ENCODE measurements at regions not wholly inside any gene's neighbourhood (a gene's known extent, or its start where the extent isn't known, plus 50 kb on each side); places are given as distances from the start of the nearest gene placed in this dataset.

DNA sequence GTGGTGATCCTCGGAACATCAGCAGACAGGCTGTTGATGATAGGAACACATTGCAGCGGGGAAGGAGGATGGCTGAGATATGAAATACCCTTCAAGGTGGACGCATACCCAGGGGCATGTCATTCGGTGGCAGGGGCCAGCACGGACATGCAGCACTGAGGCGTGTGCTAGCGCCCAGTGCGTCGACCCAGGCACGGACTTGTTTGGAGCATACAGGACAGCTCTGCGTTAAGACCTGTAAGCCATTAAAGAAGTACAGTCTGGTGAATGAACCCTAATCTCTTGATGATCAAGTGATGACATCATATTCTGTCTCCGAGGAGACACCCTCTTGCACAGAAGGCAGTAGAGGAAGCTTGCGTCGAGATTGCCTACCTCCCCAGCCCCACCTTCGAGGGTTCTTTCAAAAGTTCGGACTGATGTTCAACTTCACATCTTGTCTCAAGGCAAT, 63.6 kb upstream of the KIF26B start:
- no peaks in the 10 kb centered on the region for H3K79me2 ChIP-seq (ENCODE audit: insufficient read depth, low read depth)

GRCh38 chr1:245090491-245091090, 64.2 kb upstream of the KIF26B start:
- Histone ChIP-seq H4K20me1 (ENCODE audit: insufficient read depth) (no peaks in the 10 kb centered on the region), H3K79me2 (ENCODE audit: insufficient read depth, low read depth) (no peaks in the 10 kb centered on the region), H3K4me1 (ENCODE audit: low read depth, poor library complexity, severe bottlenecking) (no peaks in the 10 kb centered on the region), H3K27ac (no peak overlapping the region), H3K4me3 (IDR thresholded peaks at IDR 0.05; ENCODE audit: insufficient read depth, low read depth, low read length) (no peak overlapping the region), H3K4me2 (no peak overlapping the region), H3K9ac (no peak overlapping the region), H3K36me3 (ENCODE audit: insufficient read depth) (no peaks in the 10 kb centered on the region), H3K27me3 (ENCODE audit: insufficient read depth, low read depth) (no peaks in the 10 kb centered on the region), H2AFZ (ENCODE audit: low read depth) (no peak overlapping the region)
- no peak for TF ChIP-seq CTCF (conservative IDR thresholded peaks at IDR 0.05; ENCODE audit: low read depth, low read length)

More for the DNA sequence above, 63.6 kb upstream of the KIF26B start:
- Histone ChIP-seq H3K27me3 (ENCODE audit: insufficient read depth, low read depth) (no peaks in the 10 kb centered on the region), H3K4me2 (no peak overlapping the region), H3K4me1 (ENCODE audit: low read depth, poor library complexity, severe bottlenecking) (no peaks in the 10 kb centered on the region), H3K27ac (no peak overlapping the region), H3K9ac (no peak overlapping the region), H4K20me1 (ENCODE audit: insufficient read depth) (no peaks in the 10 kb centered on the region), H3K4me3 (IDR thresholded peaks at IDR 0.05; ENCODE audit: insufficient read depth, low read depth, low read length) (no peak overlapping the region), H3K36me3 (ENCODE audit: insufficient read depth) (no peaks in the 10 kb centered on the region), H2AFZ (ENCODE audit: low read depth) (no peak overlapping the region)
- TF ChIP-seq CTCF (conservative IDR thresholded peaks at IDR 0.05; ENCODE audit: low read depth, low read length): no peak

DNA sequence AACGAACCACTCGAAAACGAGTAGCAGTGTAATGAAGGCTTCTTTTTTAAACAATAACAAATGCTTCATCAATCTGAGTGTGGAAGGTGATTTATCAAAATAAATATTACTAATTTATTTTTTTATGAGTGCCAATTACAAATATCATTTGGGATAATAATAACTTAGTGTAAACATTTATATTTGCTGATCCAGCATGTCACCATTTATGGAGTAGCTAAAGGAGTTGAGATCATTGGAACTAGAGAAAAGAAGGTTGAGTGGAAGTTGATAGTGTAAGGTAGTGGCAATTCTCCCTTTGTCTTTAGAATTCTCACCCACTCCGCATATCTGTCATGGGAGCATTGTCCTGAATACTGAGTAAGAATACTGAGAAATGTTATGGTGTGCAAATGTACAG, 67.1 kb upstream of the KIF26B start:
- Histone ChIP-seq H3K36me3 (ENCODE audit: insufficient read depth) (no peaks in the 10 kb centered on the region), H2AFZ (ENCODE audit: low read depth) (no peak overlapping the region), H3K4me1 (ENCODE audit: low read depth, poor library complexity, severe bottlenecking) (no peaks in the 10 kb centered on the region), H3K4me3 (IDR thresholded peaks at IDR 0.05; ENCODE audit: insufficient read depth, low read depth, low read length) (no peak overlapping the region), H3K9ac (no peak overlapping the region), H3K27ac (no peak overlapping the region), H4K20me1 (ENCODE audit: insufficient read depth) (no peaks in the 10 kb centered on the region), H3K4me2 (no peak overlapping the region), H3K27me3 (ENCODE audit: insufficient read depth, low read depth) (no peaks in the 10 kb centered on the region), H3K79me2 (ENCODE audit: insufficient read depth, low read depth) (no peaks in the 10 kb centered on the region)
- no peak for TF ChIP-seq CTCF (conservative IDR thresholded peaks at IDR 0.05; ENCODE audit: low read depth, low read length)

DNA sequence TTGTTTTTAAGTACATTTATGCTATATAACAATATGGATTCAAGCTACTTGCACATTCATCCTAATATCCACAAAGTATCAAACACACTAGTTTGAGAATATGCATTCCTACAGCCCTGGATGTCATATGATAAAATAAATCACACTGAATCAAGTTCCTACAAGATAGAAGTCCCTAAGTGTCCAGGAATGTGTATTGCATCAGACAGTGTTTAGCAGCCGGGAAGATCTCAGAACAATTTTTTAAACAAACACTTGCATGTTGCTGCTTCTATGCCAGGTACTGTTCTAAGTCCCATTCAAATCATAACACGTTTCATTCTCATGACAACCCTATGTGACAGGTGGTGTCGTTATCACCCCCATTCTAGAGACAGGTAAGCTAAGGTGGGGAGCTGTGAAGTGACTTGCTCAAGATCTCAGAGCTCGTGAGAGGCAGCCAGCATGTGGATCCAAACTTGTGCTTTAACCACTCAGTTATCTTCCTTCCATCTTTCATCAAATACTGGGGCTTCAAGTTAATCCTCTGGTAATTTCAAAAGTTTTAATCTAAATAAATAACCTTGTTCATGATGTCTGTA, 68.3 kb upstream of the KIF26B start:
- Histone ChIP-seq H4K20me1 (ENCODE audit: insufficient read depth) (no peaks in the 10 kb centered on the region), H3K4me3 (IDR thresholded peaks at IDR 0.05; ENCODE audit: insufficient read depth, low read depth, low read length) (no peak overlapping the region), H2AFZ (ENCODE audit: low read depth) (no peak overlapping the region), H3K4me2 (no peak overlapping the region), H3K79me2 (ENCODE audit: insufficient read depth, low read depth) (no peaks in the 10 kb centered on the region), H3K36me3 (ENCODE audit: insufficient read depth) (no peaks in the 10 kb centered on the region), H3K9ac (no peak overlapping the region), H3K27me3 (ENCODE audit: insufficient read depth, low read depth) (no peaks in the 10 kb centered on the region), H3K4me1 (ENCODE audit: low read depth, poor library complexity, severe bottlenecking) (no peaks in the 10 kb centered on the region), H3K27ac (no peak overlapping the region)
- TF ChIP-seq CTCF (conservative IDR thresholded peaks at IDR 0.05; ENCODE audit: low read depth, low read length): no peak

All from KMS-11 (cell line).